Amygdala (tissue), 56 donors: ENCODE measurements at regions not wholly inside any gene's neighbourhood (a gene's known extent, or its start where the extent isn't known, plus 50 kb on each side); places are given as distances from the start of the nearest gene placed in this dataset.
"Not testable (repeated sequence)": the region's sequence is repeated elsewhere in the genome, so short reads cannot be mapped to it uniquely, and the experiment has no call there.

Experiments
- DNase-seq, 56 donors: peaks; one replicate each; lab custom pipeline; 2025; lab: John Stamatoyannopoulos, UW

- DNase-seq: no peak
Observed at GRCh38 chr6:77092971-77093370, 370.3 kb downstream of the HTR1B start.

GRCh38 chr6:77089776-77090175, 373.5 kb downstream of the HTR1B start:
- no peak for DNase-seq

- DNase-seq: not testable (repeated sequence)
Observed at GRCh38 chr6:77087794-77088318, 375.4 kb downstream of the HTR1B start.

GRCh38 chr6:77074037-77074713, 389.1 kb downstream of the HTR1B start:
- DNase-seq: no peak

GRCh38 chr6:77073410-77073760, 389.9 kb downstream of the HTR1B start:
- DNase-seq: no peak

- DNase-seq: no peak
Observed at GRCh38 chr6:77072694-77073409, 390.4 kb downstream of the HTR1B start.

- no peak for DNase-seq
Observed at GRCh38 chr6:77063494-77063893, 399.8 kb downstream of the HTR1B start.

- no peak for DNase-seq
Observed at GRCh38 chr6:77055711-77056110, 407.6 kb downstream of the HTR1B start.

- DNase-seq: no peak
Observed at GRCh38 chr6:77040568-77041195, 422.6 kb downstream of the HTR1B start.

GRCh38 chr6:77038807-77039206, 424.5 kb downstream of the HTR1B start:
- DNase-seq: no peak

GRCh38 chr6:77037439-77037838, 425.9 kb downstream of the HTR1B start:
- DNase-seq: no peak

- no peak for DNase-seq
Observed at GRCh38 chr6:77036400-77036799, 426.9 kb downstream of the HTR1B start.

GRCh38 chr6:77034161-77034560, 429.1 kb downstream of the HTR1B start:
- DNase-seq: no peak

- DNase-seq: no peak
Observed at GRCh38 chr6:77030929-77031674, 432.2 kb downstream of the HTR1B start.

- DNase-seq: no peak
Observed at GRCh38 chr6:77026341-77026740, 436.9 kb downstream of the HTR1B start.

- DNase-seq: no peak
Observed at GRCh38 chr6:77025736-77026223, 437.5 kb downstream of the HTR1B start.

GRCh38 chr6:77021778-77022177, 441.5 kb downstream of the HTR1B start:
- DNase-seq: no peak

- no peak for DNase-seq
Observed at GRCh38 chr6:77021232-77021631, 442.1 kb downstream of the HTR1B start.

GRCh38 chr6:77019081-77019480, 444.2 kb downstream of the HTR1B start:
- no peak for DNase-seq

GRCh38 chr6:77017537-77017936, 445.8 kb downstream of the HTR1B start:
- no peak for DNase-seq

GRCh38 chr6:77015350-77015749, 447.9 kb downstream of the HTR1B start:
- peak in 1 of 56 donors; percentile 15 for DNase-seq
